GM12873 (cell line): ENCODE measurements at regions not wholly inside any gene's neighbourhood (a gene's known extent, or its start where the extent isn't known, plus 50 kb on each side); places are given as distances from the start of the nearest gene placed in this dataset.

Experiments used
- CTCF ChIP-seq: IDR thresholded peaks from 2 replicates; pipeline ENCODE4 v1.5.1; 2012; ENCODE audit warnings: low read depth, mild to moderate bottlenecking, moderate library complexity, low read length, control low read depth; ENCODE audit not compliant: insufficient read depth; ENCODE audit errors: missing control alignments

DNA sequence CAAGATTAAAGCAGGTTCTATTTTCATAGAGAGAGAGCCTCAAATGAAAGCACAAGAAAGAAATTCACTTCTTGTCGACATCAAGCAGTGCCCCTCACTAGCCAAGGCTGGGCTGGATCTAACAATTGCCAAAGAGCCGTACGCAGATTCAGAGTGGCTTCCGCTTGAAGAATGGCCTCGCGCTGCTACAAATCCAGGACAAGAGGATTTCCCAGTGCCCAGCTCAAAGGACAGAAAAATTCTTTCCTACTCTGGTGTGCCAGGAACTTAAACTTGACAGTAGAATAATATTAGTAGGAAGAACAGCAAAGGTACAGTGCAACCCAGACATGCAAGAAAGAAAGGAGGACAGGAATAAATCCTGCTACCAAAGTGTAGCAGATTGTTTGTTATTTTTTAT, 56.5 kb upstream of the PPARGC1A start:
- no peak for TF ChIP-seq CTCF

GRCh38 chr4:23945451-23946017, 55.7 kb upstream of the PPARGC1A start:
- no peak for TF ChIP-seq CTCF

GRCh38 chr4:23943478-23943877, 53.6 kb upstream of the PPARGC1A start:
- TF ChIP-seq CTCF = no peak

DNA sequence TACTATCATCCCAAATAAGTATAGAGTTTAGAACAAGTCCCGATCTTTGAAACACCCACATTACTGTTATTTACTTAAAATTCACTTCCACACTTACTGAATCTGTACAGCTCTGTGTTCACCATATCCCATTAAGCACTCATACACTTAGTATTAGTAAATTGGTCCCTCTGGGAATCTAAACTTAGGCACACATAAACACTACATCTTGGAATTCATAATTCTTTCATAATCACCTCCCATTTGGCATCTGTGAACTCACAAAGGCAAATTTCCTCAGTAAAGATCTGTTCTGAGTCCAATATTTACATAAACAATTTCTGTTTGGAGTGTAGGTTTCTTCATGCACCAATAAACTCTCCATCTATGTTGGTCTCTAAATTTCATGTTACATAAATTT, 52.6 kb upstream of the PPARGC1A start:
- TF ChIP-seq CTCF = no peak
